ENCODE measurements at regions not wholly inside any gene's neighbourhood (a gene's known extent, or its start where the extent isn't known, plus 50 kb on each side); places are given as distances from the start of the nearest gene placed in this dataset.

GRCh38 chr15:66955001-66955516, 110.3 kb upstream of the SMAD3 start:
- H3K4me3 ChIP-seq = no peak overlapping the region
- FAIRE-seq (no peak), ATAC-seq (no peak), DNase-seq (ENCODE audit: low read depth, low spot score) (no peak)
- SMC1A ChIA-PET (ENCODE audit: uncharacterized antibody, unreplicated experiment) = interaction anchor here (0.9 kb wide), 1 partner anchor 64 kb away, joined by 3 read pairs; no protein-coding TSS in a partner anchor
- no peaks in the 10 kb centered on the region for H4K20me1 ChIP-seq (ENCODE audit: control insufficient read depth, insufficient read depth)
- CTCF ChIA-PET = interaction anchor here (0.7 to 1.4 kb wide), 3 partner anchors 9 to 138 kb away, joined by 3 to 4 read pairs (median 3); no protein-coding TSS in a partner anchor
- H3K79me2 ChIP-seq (ENCODE audit: control insufficient read depth, insufficient read depth, low read length) = no peaks in the 10 kb centered on the region
- no peak overlapping the region for H3K27ac ChIP-seq (ENCODE audit: control insufficient read depth, insufficient read depth)
- no peaks in the 10 kb centered on the region for H3K36me3 ChIP-seq (ENCODE audit: control insufficient read depth in 2 of 2, insufficient read depth in 2 of 2, low read length in 1 of 2)
- intact Hi-C loops (cut with micrococcal nuclease; ENCODE audit: unreplicated experiment) = no loop called here
- RAD21 ChIA-PET (ENCODE audit: unreplicated experiment) = no interaction called here
- H3K27me3 ChIP-seq (replicated peaks in 1 of 2; ENCODE audit: control insufficient read depth in 2 of 2, insufficient read depth in 2 of 2, low read length in 1 of 2) = no peaks in the 10 kb centered on the region
- in situ Hi-C loops (cut with MboI) = no loop called here
- BruUV-seq (replicated peaks) = no TSS peak
- H3K4me1 ChIP-seq (ENCODE audit: control insufficient read depth, insufficient read depth, low read length) = no peaks in the 10 kb centered on the region
- no peak overlapping the region for H2AFZ ChIP-seq (ENCODE audit: control insufficient read depth, low read depth, low read length)
- H3K9me3 ChIP-seq (replicated peaks; ENCODE audit: control insufficient read depth, insufficient read depth, low read length) = no peaks in the 10 kb centered on the region
- no peak overlapping the region for H3K9ac ChIP-seq (ENCODE audit: control insufficient read depth, insufficient read depth, low read length)
- no peak overlapping the region for H3K4me2 ChIP-seq (ENCODE audit: control insufficient read depth, insufficient read depth)
- POLR2A ChIA-PET = no interaction called here
- 54% methylated on average over 4 of the region's 4 CpGs for WGBS (ENCODE audit: insufficient coverage, insufficient replicate concordance, low lambda C conversion rate, missing lambda C conversion rate)
- TF ChIP-seq REST (IDR thresholded peaks at IDR 0.05; ENCODE audit: low read depth, low read length) (no peak), NR2F1 (conservative IDR thresholded peaks at IDR 0.05) (no peak), SREBF1 (IDR thresholded peaks at IDR 0.05; ENCODE audit: low read length) (no peak), EED (IDR thresholded peaks at IDR 0.05; ENCODE audit: low read depth) (no peak), RAD51 (IDR thresholded peaks at IDR 0.05) (no peak), BCL11A (IDR thresholded peaks at IDR 0.05; ENCODE audit: low read depth, low read length) (no peak), KLF5 (IDR thresholded peaks at IDR 0.05; ENCODE audit: partially characterized antibody) (no peak), PAX8 (IDR thresholded peaks at IDR 0.05) (no peak), MYB (IDR thresholded peaks at IDR 0.05; ENCODE audit: borderline replicate concordance, low read depth, low read length) (no peak), BRCA1 (IDR thresholded peaks at IDR 0.05; ENCODE audit: low read depth, low read length) (no peak), CTCF (IDR thresholded peaks at IDR 0.05 in 2 of 3, conservative IDR thresholded peaks at IDR 0.05 in 1 of 3; ENCODE audit: control insufficient read depth in 2 of 3, extremely low read depth in 1 of 3, insufficient read depth in 1 of 3, low read depth in 3 of 3, low read length in 3 of 3) (no peak), TAF1 (IDR thresholded peaks at IDR 0.05; ENCODE audit: borderline replicate concordance, low read depth, low read length) (no peak), SKIL (IDR thresholded peaks at IDR 0.05; ENCODE audit: low read depth, poor library complexity, severe bottlenecking) (no peak), ATF7 (IDR thresholded peaks at IDR 0.05; ENCODE audit: low read depth) (no peak), ZBTB11 (CRISPR knock-in tag; IDR thresholded peaks at IDR 0.05) (no peak)
